ENCODE measurements at regions not wholly inside any gene's neighbourhood (a gene's known extent, or its start where the extent isn't known, plus 50 kb on each side); places are given as distances from the start of the nearest gene placed in this dataset.
A peak's percentile ranks its signal among the peaks of the same experiment; 100 is the strongest.

DNA sequence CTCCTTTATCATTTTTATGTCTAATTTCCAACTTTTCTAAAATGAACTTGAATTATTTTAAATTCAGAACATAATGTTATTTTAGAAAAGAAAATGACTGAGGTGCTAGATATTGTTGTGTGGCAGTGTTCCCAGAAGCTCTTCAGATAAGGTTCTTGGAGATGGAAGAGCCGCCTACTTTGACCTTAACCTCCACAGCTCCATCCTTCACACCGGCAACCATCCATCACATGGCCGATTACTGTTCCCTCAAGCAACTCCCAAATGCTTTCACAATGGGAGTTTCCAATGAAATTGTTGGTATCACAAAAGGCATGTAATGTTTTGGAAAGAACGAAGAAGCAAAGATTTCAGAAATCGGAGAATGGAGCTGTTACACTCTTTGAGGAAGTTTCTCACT is 193.9 kb upstream of the SALL3 start:
- intact Hi-C loops (cut with DNase I), result no loop called here
- ATAC-seq (no peak), DNase-seq (no peak)
- no peak overlapping the region for H3K27ac ChIP-seq
- H3K27me3 ChIP-seq, result peaks cover 0 to 6% (median 0%) of the 10 kb centered on the region in 9 donors
- TF ChIP-seq, protein P1, sequence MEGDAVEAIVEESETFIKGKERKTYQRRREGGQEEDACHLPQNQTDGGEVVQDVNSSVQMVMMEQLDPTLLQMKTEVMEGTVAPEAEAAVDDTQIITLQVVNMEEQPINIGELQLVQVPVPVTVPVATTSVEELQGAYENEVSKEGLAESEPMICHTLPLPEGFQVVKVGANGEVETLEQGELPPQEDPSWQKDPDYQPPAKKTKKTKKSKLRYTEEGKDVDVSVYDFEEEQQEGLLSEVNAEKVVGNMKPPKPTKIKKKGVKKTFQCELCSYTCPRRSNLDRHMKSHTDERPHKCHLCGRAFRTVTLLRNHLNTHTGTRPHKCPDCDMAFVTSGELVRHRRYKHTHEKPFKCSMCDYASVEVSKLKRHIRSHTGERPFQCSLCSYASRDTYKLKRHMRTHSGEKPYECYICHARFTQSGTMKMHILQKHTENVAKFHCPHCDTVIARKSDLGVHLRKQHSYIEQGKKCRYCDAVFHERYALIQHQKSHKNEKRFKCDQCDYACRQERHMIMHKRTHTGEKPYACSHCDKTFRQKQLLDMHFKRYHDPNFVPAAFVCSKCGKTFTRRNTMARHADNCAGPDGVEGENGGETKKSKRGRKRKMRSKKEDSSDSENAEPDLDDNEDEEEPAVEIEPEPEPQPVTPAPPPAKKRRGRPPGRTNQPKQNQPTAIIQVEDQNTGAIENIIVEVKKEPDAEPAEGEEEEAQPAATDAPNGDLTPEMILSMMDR (IDR thresholded peaks at IDR 0.05), result no peak
- no peak for TF ChIP-seq POLR2A (IDR thresholded peaks at IDR 0.05)
- no peaks in the 10 kb centered on the region for H3K9me3 ChIP-seq
- 60 to 76% (median 65%) methylated on average over 5 of the region's 5 CpGs for WGBS, 4 donors
- H3K4me1 ChIP-seq, result no peaks in the 10 kb centered on the region
- no peak overlapping the region for H3K4me3 ChIP-seq
- H3K36me3 ChIP-seq, result no peaks in the 10 kb centered on the region

DNA sequence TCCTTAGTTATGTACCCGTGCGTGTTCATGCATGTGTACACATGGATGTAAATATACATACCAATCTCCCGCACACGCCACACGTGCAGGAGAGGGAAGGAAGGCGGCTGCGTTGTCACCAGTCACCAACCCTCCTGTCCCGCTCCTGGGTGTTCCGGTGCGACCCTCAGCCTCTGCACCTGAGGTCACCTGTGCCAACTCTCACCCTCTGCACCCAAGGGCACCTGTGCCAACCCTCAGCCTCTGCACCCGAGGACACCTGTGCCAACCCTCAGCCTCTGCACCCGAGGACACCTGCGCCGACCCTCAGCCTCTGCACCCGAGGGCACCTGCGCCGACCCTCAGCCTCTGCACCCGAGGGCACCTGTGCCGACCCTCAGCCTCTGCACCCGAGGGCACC is 192.8 kb upstream of the SALL3 start:
- DNase-seq, result peak in 1 of 5 donors; percentile 24
- no peak overlapping the region for H3K4me3 ChIP-seq
- no peak overlapping the region for H3K27ac ChIP-seq
- no peak for ATAC-seq
- intact Hi-C loops (cut with DNase I), result no loop called here
- H3K27me3 ChIP-seq, result peaks cover 0 to 6% (median 0%) of the 10 kb centered on the region in 9 donors
- H3K36me3 ChIP-seq, result no peaks in the 10 kb centered on the region
- TF ChIP-seq, protein P1 (IDR thresholded peaks at IDR 0.05), result no peak
- TF ChIP-seq POLR2A (IDR thresholded peaks at IDR 0.05), result no peak
- H3K4me1 ChIP-seq, result no peaks in the 10 kb centered on the region
- 90 to 94% (median 92%) methylated on average over 12 to 20 of the region's 20 CpGs for WGBS, 4 donors
- no peaks in the 10 kb centered on the region for H3K9me3 ChIP-seq

DNA sequence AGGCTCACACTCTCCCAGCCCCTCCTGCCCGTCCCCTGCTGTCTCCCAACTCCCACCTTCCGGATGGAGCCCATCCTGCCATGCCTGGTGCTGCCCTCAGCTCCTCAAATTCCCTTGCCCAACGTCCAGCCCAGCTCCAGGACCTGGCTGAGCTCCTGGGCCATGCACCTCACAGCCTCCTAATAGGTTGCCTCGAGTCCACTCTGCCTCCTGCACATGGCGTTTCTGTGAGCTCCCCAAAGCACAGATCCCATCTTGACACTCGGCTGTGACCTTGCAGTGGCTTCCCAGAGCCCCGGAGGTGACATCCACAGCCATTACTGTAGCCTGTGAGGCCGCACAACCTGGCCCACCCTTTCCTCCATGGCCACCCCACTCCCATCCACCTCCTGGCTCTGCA is 191.9 kb upstream of the SALL3 start:
- TF ChIP-seq POLR2A (IDR thresholded peaks at IDR 0.05), result no peak
- TF ChIP-seq, protein P1 (IDR thresholded peaks at IDR 0.05), result no peak
- Histone ChIP-seq H3K4me3 (no peak overlapping the region), H3K4me1 (no peaks in the 10 kb centered on the region), H3K27me3 (peaks cover 0 to 10% (median 0%) of the 10 kb centered on the region in 9 donors), H3K27ac (no peak overlapping the region), H3K9me3 (no peaks in the 10 kb centered on the region), H3K36me3 (no peaks in the 10 kb centered on the region)
- ATAC-seq (no peak), DNase-seq (peak in 1 of 5 donors; percentile 40)
- 70 to 76% (median 72%) methylated on average over 8 of the region's 8 CpGs for WGBS, 4 donors
- intact Hi-C loops (cut with DNase I), result no loop called here

DNA sequence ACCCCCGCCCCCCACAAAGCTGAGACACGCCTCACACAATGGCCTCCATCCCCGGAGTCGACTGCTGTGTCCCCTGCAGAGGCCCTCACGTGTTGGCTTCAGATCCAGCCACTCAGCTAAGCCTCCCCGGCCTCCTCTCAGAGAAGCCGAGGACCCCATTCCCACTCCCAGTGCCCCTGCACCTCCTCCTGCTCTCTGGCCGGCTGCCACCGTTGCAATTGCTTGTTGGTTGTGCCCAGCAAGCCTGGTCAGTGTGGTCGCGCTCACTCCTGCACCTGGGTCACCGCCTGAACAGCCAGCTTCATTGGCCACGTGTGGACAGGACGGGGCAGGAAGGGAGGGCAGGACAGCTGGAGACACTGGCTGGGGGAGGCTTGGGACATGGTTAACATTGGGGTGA is 191.5 kb upstream of the SALL3 start:
- H3K4me1 ChIP-seq, result no peaks in the 10 kb centered on the region
- no peak for TF ChIP-seq POLR2A (IDR thresholded peaks at IDR 0.05)
- TF ChIP-seq, protein P1 (IDR thresholded peaks at IDR 0.05), result no peak
- 79 to 81% (median 79%) methylated on average over 7 to 14 of the region's 14 CpGs for WGBS, 4 donors
- intact Hi-C loops (cut with DNase I), result no loop called here
- no peak overlapping the region for H3K27ac ChIP-seq
- peak in 1 of 5 donors; percentile 58 for DNase-seq
- H3K9me3 ChIP-seq, result no peaks in the 10 kb centered on the region
- H3K27me3 ChIP-seq, result peaks cover 0 to 10% (median 0%) of the 10 kb centered on the region in 9 donors
- H3K36me3 ChIP-seq, result no peaks in the 10 kb centered on the region
- peak in 1 of 4 donors; percentile 15 for ATAC-seq
- H3K4me3 ChIP-seq, result no peak overlapping the region

All from heart left ventricle (tissue), 16 donors.